D721Med (cell line): ENCODE measurements at regions not wholly inside any gene's neighbourhood (a gene's known extent, or its start where the extent isn't known, plus 50 kb on each side); places are given as distances from the start of the nearest gene placed in this dataset.

Source experiments
- DNase-seq: peaks from one replicate; pipeline ENCODE4 v3.0.0; 2011; ENCODE audit warnings: low spot score; ENCODE audit not compliant: insufficient read length
- FAIRE-seq: peaks from 2 replicates; lab custom pipeline; 2011; peaks lifted over from hg19 to GRCh38; lab: Jason Lieb, UNC
- TF ChIP-seq, protein P1 (sequence below): IDR thresholded peaks from 2 replicates; pipeline ENCODE4 v1.5.1; 2012; ENCODE audit warnings: mild to moderate bottlenecking, control low read depth; ENCODE audit not compliant: insufficient read depth; ENCODE audit errors: missing control alignments

GRCh38 chr6:139939189-139939979, 564.9 kb upstream of the CITED2 start:
- no peak for FAIRE-seq
- TF ChIP-seq, protein P1, sequence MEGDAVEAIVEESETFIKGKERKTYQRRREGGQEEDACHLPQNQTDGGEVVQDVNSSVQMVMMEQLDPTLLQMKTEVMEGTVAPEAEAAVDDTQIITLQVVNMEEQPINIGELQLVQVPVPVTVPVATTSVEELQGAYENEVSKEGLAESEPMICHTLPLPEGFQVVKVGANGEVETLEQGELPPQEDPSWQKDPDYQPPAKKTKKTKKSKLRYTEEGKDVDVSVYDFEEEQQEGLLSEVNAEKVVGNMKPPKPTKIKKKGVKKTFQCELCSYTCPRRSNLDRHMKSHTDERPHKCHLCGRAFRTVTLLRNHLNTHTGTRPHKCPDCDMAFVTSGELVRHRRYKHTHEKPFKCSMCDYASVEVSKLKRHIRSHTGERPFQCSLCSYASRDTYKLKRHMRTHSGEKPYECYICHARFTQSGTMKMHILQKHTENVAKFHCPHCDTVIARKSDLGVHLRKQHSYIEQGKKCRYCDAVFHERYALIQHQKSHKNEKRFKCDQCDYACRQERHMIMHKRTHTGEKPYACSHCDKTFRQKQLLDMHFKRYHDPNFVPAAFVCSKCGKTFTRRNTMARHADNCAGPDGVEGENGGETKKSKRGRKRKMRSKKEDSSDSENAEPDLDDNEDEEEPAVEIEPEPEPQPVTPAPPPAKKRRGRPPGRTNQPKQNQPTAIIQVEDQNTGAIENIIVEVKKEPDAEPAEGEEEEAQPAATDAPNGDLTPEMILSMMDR = no peak
- no peak for DNase-seq

- TF ChIP-seq, protein P1 = no peak
- FAIRE-seq = no peak
- no peak for DNase-seq
These were observed 558.2 kb upstream of the CITED2 start for GRCh38 chr6:139932671-139933070.

- DNase-seq = no peak
- no peak for FAIRE-seq
- TF ChIP-seq, protein P1 = no peak
These were observed 557.3 kb upstream of the CITED2 start for GRCh38 chr6:139931747-139932146.

GRCh38 chr6:139927742-139928305, 553.4 kb upstream of the CITED2 start:
- TF ChIP-seq, protein P1 = no peak
- DNase-seq = no peak
- no peak for FAIRE-seq

- FAIRE-seq (no peak), DNase-seq (no peak)
These were observed 552.8 kb upstream of the CITED2 start for GRCh38 chr6:139927236-139927635.

GRCh38 chr6:139926711-139927110, 552.3 kb upstream of the CITED2 start:
- DNase-seq (no peak), FAIRE-seq (no peak)
- TF ChIP-seq, protein P1 = no peak

More at GRCh38 chr6:139927236-139927635, 552.8 kb upstream of the CITED2 start:
- TF ChIP-seq, protein P1 = no peak
